ENCODE measurements at regions not wholly inside any gene's neighbourhood (a gene's known extent, or its start where the extent isn't known, plus 50 kb on each side); places are given as distances from the start of the nearest gene placed in this dataset.
"Not testable (repeated sequence)": the region's sequence is repeated elsewhere in the genome, so short reads cannot be mapped to it uniquely, and the experiment has no call there.

GRCh38 chr4:155590796-155591585 lies 75.7 kb upstream of the GUCY1A1 start:
- DNase-seq = no peak

- DNase-seq = no peak
Measured at GRCh38 chr4:155588437-155588836, 78.2 kb upstream of the GUCY1A1 start.

- no peak for DNase-seq
Measured at GRCh38 chr4:155587766-155588165, 78.9 kb upstream of the GUCY1A1 start.

GRCh38 chr4:155582971-155583437 lies 83.6 kb upstream of the GUCY1A1 start:
- peak; percentile 10 for DNase-seq

- DNase-seq = no peak
Measured at GRCh38 chr4:155582041-155582440, 84.6 kb upstream of the GUCY1A1 start.

DNA sequence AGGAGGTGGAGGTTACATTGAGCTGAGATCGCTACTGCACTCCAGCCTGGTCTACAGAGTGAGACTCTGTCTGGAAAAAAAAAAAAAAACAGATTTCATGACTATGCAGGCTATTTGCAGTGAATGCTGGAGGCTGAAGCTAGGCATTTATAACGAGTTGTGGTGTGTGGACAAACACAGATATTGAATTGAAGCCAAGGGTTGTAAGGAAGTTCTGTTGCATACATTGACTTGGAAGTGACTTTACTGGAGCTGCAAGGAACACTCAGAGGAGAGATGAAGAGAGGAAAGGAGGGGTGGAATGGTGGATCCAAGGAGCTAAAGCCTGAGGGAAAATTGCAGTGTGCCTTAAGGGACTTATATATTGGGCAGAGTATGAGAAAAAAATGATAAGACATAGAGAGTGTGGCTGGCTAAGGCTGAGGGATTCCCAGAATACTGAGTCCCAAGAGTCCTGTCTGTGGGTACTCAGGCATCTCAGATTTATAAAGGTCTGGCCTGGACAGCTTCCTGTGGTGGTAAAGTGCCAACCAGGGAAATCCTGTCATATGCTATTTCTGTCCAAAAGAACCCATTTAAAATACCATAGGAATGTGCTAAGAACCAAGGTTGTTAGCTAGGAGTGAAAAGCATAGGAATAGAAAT lies 87.8 kb upstream of the GUCY1A1 start:
- DNase-seq = no peak

- DNase-seq = no peak
Measured at GRCh38 chr4:155578219-155578618, 88.4 kb upstream of the GUCY1A1 start.

GRCh38 chr4:155574329-155574728 lies 92.3 kb upstream of the GUCY1A1 start:
- not testable (repeated sequence) for DNase-seq

- DNase-seq = no peak
Measured at GRCh38 chr4:155573126-155573525, 93.5 kb upstream of the GUCY1A1 start.

DNA sequence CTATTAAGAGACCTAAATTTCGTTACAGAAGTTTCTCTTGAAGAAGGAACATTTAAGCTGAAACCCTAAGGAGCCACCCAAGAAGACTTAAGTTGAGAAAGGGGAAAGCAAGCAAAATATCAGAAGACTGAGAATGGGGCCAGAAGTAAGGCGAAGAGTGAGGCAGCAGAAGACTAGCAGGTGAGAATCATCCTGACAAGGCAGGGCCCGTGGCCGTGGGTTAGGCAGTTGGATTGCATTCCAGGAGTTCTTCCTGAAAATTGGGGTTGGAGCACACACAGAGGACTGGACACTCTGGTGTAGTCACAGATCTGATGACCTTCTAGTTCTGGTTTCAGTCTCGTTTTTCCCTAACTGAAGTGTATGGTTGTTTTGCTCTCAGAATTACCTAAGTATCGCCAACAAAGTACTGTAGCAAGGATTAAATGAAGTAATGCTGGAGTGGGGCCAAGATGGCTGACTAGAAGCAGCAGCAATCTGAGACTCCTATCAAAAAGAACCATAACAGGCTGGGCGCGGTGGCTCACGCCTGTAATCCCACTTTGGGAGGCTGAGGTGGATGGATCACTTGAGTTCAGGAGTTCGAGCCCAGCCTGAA lies 94.4 kb upstream of the GUCY1A1 start:
- no peak for DNase-seq

- no peak for DNase-seq
Measured at GRCh38 chr4:155571184-155571944, 95.3 kb upstream of the GUCY1A1 start.

- DNase-seq = no peak
Measured at GRCh38 chr4:155570661-155571060, 96.0 kb upstream of the GUCY1A1 start.

DNA sequence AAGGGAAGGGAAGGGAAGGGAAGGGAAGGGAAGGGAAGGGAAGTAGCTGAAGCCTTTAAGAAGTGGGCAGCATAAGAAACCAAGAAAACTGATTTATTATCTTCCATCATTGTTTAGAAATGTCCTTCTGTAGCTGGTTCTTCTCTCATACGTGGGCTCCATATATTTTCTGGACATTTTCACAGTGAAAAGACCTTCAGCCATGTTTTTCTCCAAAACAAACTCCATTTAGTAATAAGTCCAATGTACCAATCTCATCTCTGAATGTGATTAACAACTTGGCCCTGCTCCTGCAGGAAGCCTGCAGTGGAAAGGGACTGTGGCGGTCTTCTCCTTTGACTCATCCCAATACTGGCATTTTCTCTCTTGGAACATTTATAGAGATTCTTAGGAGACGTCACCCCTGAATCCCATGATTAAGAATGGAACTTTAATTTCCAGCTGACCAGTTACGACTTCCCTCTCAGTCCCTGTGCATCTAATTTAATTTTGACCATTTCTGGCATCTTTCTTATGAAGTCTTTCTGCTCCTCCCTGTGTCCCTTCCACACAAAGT lies 96.6 kb upstream of the GUCY1A1 start:
- DNase-seq = no peak

DNA sequence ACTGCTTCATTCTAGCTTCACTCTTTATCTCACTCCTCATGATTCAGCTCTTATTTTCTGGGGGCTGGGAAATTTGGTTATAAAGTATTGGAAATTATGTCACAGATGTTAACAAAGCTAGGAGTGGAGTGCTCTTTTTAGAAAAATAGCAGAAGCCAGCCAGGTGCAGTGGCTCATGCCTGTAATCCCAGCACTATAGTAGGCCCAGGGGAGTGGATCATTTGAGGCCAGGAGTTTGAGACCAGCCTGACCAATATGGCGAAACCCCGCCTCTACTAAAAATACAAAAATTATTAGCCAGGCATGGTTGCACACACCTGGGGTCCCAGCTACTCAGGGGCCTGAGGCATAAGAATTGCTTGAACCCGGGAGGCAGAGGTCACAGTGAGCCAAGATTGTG lies 97.2 kb upstream of the GUCY1A1 start:
- DNase-seq = no peak

- DNase-seq = no peak
Measured at GRCh38 chr4:155568641-155569220, 97.9 kb upstream of the GUCY1A1 start.

GRCh38 chr4:155566354-155566753 lies 100.3 kb upstream of the GUCY1A1 start:
- no peak for DNase-seq

- no peak for DNase-seq
Measured at GRCh38 chr4:155565776-155566175, 100.9 kb upstream of the GUCY1A1 start.

GRCh38 chr4:155565330-155565729 lies 101.3 kb upstream of the GUCY1A1 start:
- no peak for DNase-seq

- no peak for DNase-seq
Measured at GRCh38 chr4:155564880-155565279, 101.8 kb upstream of the GUCY1A1 start.

DNA sequence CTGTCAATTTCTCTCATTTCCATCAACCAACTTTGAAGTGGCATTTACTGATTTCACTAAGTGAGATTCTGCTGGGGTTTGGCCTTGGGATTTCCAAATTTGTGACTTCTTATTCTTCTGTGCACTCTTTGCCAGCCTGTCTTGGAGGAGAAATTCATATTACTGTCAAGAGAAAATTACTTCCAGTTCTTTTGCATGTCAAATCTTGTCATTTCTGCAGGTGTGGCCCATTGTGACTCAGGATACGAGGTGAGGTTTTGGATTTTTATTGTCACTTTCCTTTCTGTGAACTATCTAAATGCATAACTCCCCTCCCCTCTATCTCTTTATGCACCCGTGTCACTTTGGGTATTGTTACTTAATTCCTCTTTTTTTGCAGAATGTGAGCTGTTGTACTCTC lies 102.6 kb upstream of the GUCY1A1 start:
- no peak for DNase-seq

DNA sequence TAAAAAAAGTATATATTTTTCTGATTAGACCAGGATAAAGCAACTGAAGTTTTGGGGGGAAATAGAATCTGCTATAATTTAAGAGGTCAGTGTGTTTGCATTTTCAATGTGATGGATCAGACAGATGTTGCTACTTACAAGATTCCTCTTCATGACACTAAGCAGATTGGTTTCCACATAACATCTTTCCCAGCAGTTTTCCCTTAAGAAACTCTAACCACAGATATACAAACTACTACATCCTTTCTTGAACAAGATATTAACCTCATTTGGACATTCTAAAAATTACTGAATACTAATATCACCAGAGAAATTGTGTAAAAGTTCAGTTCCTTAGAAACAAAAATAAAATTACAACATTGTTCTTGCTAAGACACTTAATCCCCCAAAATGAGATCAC lies 106.7 kb upstream of the GUCY1A1 start:
- no peak for DNase-seq

GRCh38 chr4:155552180-155552579 lies 114.5 kb upstream of the GUCY1A1 start:
- no peak for DNase-seq

DNA sequence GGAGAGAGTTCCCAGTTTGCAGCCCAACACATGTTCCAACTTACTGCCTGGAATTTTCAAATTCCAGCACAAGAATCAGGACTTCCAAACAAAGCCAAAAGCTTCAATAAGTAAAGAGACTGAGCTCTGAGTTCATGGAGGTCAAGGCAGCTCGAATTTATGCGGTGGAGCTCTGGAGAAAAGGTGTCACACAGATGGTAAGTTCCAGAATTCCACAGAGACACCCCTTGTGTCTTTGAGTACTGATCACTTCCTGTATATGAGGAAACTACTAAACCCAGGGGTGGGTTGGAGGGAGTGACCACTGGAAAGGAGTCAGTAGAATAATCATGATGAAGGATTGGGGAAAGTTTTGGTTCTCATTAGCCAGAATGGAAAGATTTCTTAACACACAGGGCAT lies 118.5 kb upstream of the GUCY1A1 start:
- no peak for DNase-seq

All from hematopoietic multipotent progenitor cell treated with erythropoietin and hydrocortisone succinate and interleukin-3 and kit ligand, for 8 days (in vitro differentiated cells).